Cardiac septum (tissue), 1 donor: ENCODE measurements at regions not wholly inside any gene's neighbourhood (a gene's known extent, or its start where the extent isn't known, plus 50 kb on each side); places are given as distances from the start of the nearest gene placed in this dataset.
"Not testable (repeated sequence)": the region's sequence is repeated elsewhere in the genome, so short reads cannot be mapped to it uniquely, and the experiment has no call there.

Experiments
- DNase-seq: peaks from one replicate; pipeline ENCODE4 v3.0.0-alpha.2; 2020; ENCODE audit warnings: low spot score
- intact Hi-C: fragments of 100-400 bp; cut with DNase I; formaldehyde crosslinking; loops from one replicate; pipeline ENCODE4 v1.14.0; 2022
- donor health status: DM: no; HTN: no; CAD: no.

DNA sequence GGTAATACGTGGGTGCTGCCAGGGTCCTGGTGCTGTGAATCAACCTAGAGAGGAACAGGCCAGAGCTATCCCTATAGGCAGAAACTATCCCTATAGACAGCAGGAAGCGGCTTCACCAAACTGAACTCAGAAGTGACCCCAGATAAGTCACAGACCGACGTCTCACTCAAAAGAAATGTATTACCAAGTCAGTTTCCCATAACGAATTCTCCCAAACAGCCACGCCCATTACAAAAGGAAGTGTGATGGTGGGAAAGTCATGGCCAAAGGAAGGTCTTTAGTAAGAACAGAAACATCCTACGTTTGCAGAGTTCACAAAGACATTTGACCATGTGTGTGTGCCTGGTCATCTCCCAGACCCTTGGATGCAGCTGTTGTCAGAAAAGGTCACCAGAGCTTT, 470.8 kb upstream of the ADARB2 start:
- DNase-seq, result no peak
- intact Hi-C loops, result no loop called here

DNA sequence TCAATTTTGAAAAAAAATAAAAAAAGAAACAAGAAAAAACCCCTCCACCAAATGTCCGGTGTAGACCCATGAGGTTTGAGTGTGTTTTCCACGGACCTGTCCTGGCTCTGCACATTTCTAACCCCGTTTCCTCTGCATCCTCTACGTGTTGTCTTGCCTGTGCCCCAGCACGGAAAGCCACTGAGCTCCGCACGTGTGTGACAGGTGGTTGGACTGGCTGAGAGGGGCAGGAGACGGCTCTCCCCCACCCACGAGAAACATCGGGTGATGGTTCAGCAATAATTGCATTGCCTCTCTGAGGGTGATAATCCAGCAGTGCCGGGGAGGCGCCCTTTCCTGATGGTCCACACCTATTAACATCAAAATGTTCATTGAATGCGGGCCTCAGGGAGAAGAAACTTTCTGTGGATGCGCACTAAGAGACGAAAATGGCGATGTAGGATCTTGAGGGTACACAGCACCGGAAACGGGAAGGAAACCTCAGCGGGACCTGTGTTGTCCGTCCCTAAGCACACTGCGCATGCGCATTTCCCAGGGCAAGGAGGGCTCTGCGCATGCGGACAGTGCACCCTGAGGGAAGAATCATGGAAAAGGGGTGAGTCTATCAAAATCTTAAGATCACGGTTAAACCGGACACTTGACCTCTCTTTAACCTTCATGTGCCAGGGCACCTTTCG, 470.1 kb upstream of the ADARB2 start:
- intact Hi-C loops, result no loop called here

DNA sequence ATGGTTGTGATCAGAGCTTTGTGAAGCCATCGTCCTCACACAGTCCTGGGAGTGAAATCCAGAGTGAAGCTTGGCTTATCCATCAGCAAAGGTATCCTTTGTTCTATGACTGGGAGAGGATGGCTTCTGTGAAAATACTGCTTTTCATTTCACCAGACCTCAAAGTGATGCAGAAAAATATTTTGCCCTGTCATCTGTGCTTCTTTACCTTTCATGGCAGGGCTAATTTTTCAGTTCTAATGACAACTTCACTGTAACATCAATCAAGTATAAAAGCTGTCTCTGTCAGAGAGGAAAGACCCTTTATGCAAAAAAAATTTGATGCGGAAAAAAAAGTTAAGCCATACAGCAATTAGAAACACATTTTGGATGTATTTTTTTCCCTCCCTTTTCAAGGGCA, 468.1 kb upstream of the ADARB2 start:
- intact Hi-C loops, result no loop called here
- no peak for DNase-seq

More for the DNA sequence above, 470.1 kb upstream of the ADARB2 start:
- no peak for DNase-seq

DNA sequence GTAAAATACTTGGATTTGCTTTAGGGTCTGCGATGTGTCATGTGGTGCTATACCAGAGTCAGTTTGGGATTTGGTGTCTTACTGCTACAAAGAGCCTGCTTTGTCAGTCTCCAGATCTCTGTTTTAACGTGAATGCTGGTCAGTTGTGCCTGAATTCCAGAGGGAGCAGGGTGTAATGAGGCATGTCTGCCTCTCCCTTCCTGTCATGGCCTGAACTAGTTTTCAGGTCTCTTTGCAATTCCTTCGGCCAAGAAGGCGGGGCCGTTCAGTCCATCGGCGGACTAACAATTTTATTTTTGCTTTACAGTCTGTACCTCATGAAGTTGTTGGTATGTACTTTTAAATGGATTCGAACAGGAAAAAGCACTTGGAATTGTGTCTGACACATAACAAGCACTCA, 465.1 kb upstream of the ADARB2 start:
- intact Hi-C loops, result no loop called here
- no peak for DNase-seq

DNA sequence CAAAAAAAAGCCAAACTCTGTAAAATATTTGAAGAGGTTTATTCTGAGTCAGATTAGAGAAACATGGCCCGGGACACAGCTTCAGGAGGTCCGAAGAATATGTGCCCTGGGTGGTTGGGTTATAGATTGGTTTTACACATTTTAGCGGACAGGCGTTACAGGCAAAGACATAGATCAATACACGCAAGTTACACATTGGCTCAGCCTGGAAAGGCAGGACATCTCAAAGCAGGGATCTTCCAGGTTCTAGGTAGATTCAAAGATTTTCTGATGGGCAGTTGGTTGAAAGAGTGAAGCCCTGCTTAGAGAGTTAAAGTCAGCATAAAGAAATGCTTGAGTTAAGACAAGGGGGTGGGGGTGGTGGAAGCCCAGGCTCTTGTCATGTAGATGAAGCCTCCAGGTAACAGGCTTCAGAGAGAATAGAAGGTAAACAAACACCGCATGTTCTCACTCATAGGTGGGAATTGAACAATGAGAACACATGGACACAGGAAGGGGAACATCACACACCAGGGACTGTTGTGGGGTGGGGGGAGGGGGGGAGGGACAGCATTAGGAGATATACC, 464.3 kb upstream of the ADARB2 start:
- intact Hi-C loops, result no loop called here
- no peak for DNase-seq

DNA sequence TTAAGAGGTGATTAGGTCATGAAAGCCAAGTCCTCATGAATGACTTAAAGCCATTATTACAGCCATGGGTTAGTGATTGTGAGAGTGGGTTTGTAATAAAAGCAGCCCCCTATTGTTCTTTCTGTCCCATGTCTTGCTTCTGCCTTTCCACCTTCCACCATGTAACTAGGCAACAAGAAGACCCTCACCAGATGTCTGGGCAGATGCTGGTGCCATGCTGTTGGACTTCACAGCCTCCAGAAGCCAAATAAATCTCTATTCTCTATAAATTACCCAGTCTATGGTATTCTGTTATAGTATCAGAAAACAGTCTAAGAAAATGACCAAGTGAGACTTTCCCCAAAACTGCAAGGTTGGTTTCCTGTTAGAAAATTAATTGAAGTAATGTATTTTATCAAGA, 460.3 kb upstream of the ADARB2 start:
- no peak for DNase-seq
- intact Hi-C loops, result no loop called here

DNA sequence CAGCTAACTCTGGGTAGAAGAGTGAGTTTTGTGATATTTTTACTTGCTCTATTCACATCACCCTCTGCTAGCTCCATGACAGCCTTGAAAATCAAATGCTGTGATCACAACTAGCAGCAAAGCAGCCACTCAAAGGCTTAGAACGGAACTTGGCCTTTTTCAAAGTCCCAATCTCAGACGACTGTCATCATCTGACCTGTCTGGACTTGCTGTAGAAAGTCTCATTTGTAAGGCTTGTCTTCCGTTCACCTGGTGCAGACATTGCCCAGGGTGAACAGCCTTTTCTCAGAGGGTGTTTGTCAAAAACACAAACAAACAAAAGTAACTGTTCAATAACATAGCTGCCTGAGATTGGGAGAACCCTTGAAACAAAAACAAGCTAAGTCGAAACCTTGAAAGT, 458.9 kb upstream of the ADARB2 start:
- intact Hi-C loops, result no loop called here
- no peak for DNase-seq

DNA sequence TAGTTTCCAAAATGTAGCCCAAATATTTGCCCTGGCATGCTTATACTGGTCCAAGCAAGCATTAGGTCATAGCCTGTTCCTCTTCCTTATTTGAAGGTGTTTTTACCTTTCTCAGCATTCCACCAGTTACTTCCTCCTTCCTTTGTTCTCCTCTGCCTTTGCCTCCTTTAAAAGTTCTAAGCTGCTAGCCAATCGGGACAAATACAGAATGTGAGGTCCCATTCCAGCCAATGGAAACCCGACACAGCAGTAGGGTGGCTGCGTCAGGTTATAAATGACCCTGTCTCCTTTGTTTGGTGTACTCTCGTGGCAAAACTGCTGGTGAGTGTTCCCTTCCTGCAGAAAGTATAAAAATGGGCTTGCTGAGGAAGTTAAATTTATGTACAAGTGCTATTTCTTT, 452.0 kb upstream of the ADARB2 start:
- DNase-seq, intact Hi-C loops: not testable (repeated sequence)

DNA sequence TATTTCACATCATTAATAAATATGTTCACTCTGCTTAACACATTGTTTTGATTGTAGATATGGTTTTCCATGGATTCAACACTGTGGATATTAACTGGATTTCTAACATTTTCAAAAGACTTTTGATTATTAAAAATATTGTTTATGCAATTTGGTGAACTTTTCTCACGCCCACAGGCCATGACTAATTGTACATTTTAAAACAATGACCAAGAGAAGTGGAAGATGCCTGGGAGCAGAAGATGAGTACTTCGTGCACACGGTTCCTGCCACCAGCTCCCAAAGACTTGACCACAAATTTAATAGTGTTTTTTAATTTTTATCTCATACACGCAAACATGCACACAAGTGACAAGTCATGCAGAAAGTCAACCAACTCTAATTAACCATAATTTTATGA, 451.0 kb upstream of the ADARB2 start:
- no peak for DNase-seq
- intact Hi-C loops, result no loop called here

DNA sequence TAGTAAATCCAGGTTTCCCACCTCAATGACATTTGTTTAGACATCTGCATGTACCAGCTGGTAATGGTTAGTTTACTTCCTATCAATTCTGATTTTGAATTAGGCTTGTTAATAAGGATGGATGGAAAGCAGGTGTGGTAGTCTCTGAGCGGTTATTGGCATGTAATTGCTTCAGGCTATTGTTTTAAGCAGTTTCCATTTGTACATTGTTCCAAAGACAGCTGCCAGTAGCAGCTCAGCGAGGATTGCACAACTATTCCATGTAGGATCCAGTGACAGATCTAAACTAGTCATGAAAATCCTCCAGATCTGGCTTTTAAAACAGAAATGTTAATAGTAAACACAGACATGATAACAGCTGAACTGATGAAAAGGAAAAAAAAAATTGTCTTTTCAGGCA, 436.0 kb upstream of the ADARB2 start:
- DNase-seq, result no peak
- intact Hi-C loops, result no loop called here

DNA sequence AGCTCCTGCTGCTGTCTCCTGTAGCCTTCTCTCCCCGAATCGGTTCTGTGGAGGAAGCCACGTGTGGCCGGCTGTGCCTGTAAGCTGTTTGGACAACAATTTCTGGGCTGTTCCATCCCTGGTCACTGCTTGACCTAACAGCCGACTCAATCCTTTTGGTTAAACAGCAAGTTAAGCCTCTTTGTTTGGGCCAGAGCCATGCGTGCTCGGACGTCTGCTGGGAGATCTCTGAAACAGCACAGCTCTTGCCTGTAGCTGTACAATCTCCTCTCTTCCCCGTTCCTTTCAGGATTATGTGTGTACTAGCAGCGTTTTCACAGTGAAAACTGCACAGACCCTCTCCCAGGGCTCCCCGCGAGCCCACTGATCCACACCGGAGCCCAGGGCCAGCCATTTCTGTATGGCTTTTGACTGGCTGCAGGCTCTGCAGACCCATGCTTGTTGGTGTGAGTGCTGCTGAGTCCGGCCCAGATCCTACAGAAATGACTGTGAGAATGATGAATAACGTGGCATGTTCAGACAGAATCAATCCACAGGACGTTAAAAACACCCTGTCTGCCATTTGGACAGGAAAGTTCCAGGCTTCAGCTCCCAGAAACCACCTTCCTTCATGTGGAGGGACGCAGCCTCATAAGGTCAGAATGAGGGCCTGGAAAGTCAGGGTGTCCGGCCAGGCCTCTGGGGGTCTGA, 428.6 kb upstream of the ADARB2 start:
- no peak for DNase-seq
- intact Hi-C loops, result no loop called here

DNA sequence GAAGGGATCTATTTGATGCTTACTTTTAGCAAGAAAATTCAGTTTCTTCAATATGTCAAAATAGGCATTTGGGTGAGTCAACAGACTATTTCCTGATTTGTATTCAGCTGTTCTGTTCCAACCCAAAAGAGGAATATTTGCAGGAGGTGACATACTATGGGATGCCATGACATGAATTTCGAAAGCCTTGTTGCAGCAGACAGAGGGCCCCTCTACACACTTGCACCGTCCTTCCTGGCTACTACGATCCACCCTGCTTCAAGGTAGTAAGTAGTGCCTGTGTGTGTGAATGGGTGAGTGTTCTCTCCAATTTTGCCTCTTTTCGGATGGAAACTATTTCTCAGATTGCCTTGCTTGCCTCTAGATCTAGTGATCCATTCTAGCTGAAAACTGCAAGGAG, 413.0 kb upstream of the ADARB2 start:
- no peak for DNase-seq
- intact Hi-C loops, result no loop called here

DNA sequence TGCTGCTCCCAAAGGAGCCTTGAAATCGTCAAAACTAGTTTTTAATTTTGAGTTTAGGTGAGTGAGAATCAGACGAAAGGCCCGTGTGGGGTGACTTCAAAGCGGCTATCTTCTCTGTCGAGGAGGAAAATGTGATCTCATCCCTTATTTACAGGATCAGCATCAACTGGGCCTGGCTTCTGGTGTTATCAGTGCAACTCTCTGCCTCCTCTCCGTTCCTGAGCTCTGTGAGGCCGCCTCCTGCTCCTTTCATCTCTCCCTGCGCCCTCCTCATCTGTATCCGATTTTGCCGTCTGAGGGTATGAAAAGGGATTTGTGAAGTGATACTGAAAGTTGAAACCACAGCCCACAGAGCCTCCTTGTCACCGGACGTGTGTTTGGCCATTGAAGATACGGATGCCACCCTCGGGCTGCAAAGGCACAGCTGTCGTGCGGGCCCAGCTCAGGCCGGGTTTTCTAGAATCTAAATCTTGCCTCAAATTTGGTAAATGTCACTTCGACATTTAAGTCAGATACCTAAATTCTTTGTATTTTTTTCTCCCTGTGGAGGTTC, 408.7 kb upstream of the ADARB2 start:
- no peak for DNase-seq
- intact Hi-C loops, result no loop called here

DNA sequence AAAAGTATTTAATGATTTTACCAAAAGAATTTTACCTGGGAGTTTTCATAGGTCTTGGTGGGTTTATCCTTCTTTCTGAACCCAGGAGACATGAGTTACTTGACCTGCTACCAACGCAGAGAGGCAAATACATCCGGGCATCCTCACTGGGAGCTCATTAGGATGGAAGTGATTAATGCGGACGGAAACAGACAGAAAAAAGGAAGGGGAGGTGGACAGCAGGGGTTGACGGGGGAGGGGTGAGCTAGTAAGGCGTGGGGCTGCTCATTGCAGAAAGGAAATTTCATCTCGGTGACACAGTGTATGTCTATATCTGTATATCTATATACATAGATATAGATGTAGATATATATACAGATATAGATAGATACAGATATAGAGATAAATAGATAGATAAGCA, 408.2 kb upstream of the ADARB2 start:
- intact Hi-C loops, result no loop called here
- no peak for DNase-seq

DNA sequence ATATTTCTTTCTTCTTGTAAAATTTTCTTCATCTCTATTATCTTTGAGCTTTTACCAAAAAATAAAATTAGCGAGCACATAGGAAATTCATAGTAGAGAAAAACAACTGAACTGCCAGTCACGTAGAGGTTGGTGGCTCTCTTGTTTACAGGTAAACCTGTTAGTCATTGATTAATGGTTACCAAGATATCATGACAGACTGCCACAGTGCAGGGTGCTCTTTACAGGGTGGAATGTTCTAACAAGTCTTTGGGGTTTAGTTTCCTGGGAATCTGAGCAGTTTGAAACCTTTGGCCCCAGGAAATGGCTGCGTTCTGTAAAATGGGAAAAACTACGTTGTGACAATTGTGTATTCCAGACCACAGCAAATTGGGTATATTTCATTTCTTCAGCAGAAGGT, 407.3 kb upstream of the ADARB2 start:
- intact Hi-C loops, result no loop called here
- DNase-seq, result no peak

DNA sequence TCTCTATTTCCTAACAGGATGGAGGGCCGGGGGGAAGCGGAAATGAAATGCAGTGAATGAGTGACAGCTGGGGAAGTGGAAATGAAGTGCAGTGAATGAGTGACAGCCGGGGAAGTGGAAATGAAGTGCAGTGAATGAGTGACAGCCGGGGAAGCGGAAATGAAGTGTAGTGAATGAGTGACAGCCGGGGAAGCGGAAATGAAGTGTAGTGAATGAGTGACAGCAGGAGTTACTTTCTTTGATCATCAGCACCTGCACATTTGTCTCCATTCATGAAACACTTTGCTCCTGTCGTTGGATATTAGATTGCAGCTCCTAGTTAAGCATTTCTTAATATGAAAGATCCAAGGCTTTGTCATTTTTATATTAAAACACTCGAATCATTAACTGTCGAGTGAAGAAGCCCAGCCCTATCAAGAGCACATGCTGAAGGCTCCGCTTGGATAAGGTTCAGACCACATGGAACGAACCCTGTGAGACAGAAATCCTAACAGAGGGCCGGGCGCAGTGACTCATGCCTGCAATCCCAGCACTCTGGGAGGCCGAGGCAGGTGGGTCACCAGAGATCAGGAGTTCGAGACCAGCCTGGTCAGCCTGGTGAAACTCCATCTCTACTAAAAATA, 406.0 kb upstream of the ADARB2 start:
- intact Hi-C loops, result no loop called here

DNA sequence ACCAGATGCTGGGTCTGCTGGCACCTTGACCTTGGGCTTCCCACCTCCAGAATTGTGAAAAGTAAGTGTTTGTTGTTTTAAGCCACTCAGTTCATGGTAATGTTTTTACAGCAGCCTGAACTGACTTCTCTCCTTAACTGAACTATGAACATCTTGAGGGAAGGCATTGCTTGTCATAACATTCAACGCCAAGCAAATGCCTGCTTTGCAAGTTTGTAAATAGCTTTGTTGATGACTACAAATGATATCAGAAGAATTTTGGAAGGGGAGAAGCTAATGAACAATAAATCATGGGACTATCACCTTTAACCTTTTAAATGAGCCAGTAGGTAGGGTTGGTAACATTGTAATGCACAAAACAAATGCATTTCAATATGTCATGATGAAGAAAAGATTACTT, 402.4 kb upstream of the ADARB2 start:
- intact Hi-C loops, result no loop called here
- no peak for DNase-seq

More for the DNA sequence above, 406.0 kb upstream of the ADARB2 start:
- no peak for DNase-seq

DNA sequence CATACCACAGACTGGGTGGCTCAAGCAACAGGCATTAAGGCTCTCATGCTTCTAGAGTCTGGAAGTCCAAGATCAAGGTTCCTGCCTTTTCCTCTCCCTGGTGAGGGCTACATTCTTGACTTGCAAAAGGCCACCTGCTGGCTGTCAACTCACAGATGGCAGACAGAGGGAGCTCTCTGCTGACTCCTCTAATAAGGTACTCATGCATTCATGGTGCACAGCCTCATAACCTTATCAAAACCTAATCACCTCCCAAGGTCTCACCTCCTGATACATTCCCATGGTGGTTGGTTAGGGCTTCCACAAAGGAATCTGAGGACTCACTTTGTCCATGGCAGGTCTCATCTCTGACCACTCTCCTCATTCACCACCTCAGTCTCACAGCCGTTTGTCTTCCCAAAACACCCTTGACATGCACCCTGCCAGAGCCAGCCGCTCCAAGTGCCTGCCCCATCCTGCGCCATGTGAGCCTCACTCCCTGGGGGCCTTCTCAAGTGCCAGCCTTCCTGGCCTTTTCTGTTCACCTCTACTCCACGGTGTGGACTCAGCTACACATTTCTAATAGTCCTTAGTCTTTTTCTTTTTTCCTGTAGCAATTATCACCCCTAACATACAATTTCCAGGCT, 400.3 kb upstream of the ADARB2 start:
- DNase-seq, result no peak
- intact Hi-C loops, result no loop called here

DNA sequence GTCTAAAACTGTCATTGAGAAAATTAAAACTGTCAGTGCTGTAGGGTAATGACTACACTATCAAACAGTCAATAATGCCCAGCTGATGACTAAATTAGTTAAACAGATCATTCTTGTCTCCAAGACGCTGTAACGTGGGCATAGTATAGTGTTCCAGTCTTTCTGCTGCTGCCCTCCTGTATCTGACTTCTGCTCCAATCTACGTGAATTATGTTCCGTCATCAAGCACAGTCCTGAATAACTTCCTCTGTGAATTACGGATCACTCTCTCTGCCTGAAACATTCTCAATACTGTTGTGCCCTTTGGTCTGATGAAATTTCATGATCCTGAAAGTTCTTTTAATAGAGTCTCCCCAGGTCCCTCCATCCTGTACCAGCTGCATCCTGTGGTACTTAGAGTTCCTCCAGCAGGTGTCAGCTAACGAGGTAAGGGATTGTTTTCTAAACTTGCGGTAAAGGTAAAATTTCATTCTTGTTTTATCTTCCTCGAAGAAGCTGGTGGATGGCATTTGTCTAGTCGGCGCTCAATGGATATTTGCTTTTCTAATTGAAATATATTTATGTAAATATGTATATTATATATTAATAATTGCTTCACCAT, 393.5 kb upstream of the ADARB2 start:
- intact Hi-C loops, result no loop called here
- no peak for DNase-seq

DNA sequence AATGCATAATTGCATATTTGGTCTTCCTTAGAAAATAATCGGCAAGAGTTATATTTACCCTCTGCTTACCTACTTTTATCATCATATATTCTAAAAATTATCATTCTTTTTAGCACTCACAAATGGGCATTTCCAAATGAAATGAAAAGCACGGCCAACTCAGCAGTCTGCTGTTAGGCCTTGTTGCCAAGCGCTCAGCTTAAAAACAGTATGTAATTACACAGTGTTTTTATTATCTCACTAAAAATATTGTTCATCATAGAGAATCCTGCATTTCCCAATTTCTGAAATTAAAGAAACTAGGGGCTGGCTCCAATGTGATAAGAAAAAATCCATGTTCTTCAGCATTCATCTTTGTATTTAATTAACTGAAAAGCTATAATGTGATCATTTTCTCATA, 391.7 kb upstream of the ADARB2 start:
- DNase-seq, result no peak
- intact Hi-C loops, result no loop called here
